GM12874 (cell line): ENCODE measurements at regions not wholly inside any gene's neighbourhood (a gene's known extent, or its start where the extent isn't known, plus 50 kb on each side); places are given as distances from the start of the nearest gene placed in this dataset.

ENCODE experiments used
- TF ChIP-seq, protein P1 (sequence below): IDR thresholded peaks from 2 replicates; pipeline ENCODE4 v1.5.1; 2011; ENCODE audit warnings: low read depth, mild to moderate bottlenecking, control low read depth, low read length, moderate library complexity; ENCODE audit not compliant: insufficient read depth

DNA sequence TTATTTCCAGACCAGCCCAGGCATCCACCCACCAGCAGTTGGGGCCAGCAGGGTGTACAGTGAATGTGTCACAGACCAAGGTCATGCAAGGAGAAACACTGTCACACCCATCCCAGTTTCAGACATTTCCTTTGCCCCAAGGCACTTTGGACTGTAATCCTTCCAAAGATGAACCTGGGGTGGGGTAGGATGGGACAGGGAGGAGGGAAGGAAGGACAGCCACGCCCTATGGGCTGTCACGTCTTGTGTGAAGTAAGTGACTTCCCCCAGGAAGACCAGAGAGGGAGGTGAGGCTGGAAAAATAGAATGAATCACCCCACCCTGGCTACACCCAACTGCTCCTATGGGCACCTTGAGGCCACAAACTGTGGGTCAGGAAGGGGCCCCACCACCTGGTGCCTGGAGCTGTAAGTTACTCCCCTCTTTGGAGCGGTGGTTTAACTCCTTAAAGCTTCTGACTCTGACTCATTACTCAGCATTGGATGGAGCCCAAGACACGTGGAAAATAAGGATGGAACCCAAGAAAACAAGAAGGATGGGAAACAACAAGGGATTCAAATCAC lies 349.9 kb upstream of the KLF3 start:
- TF ChIP-seq, protein P1, sequence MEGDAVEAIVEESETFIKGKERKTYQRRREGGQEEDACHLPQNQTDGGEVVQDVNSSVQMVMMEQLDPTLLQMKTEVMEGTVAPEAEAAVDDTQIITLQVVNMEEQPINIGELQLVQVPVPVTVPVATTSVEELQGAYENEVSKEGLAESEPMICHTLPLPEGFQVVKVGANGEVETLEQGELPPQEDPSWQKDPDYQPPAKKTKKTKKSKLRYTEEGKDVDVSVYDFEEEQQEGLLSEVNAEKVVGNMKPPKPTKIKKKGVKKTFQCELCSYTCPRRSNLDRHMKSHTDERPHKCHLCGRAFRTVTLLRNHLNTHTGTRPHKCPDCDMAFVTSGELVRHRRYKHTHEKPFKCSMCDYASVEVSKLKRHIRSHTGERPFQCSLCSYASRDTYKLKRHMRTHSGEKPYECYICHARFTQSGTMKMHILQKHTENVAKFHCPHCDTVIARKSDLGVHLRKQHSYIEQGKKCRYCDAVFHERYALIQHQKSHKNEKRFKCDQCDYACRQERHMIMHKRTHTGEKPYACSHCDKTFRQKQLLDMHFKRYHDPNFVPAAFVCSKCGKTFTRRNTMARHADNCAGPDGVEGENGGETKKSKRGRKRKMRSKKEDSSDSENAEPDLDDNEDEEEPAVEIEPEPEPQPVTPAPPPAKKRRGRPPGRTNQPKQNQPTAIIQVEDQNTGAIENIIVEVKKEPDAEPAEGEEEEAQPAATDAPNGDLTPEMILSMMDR, result no peak

DNA sequence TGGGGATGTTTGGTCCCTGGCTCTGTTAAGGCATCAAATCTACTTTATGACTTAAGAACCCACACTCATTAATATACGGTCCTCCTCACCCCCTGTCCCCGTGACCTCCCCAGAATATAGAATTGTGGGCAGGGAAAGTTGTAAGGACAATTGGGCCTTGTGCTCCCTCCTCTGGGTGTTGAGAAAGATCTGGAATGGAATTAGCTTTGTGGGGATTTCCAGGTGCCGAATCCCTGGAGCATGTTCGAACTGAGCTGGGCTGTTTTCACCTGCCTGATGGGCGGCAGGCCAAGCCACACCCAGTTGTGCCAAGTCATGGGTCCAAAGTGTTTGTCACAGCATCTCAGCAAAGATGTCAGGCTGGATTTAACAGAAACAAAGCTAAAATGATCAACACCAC lies 349.3 kb upstream of the KLF3 start:
- TF ChIP-seq, protein P1, result no peak

DNA sequence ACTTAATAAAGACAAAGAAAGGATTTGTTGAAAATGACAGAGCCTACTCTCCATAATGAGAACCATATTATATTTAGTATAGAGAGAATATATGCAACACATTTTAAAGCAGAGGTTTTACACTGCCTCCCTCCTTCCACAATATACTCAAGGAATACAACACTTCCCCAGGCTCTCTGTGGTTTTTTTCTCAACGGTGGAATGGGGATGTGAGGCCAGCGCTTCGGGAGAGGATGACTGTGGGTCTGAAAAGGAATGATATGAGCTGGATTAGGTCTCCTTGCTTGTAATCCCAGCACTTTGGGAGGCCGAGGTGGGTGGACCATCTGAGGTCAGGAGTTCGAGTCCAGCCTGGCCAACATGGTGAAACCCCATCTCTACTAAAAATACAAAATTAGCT lies 348.7 kb upstream of the KLF3 start:
- TF ChIP-seq, protein P1, result no peak

DNA sequence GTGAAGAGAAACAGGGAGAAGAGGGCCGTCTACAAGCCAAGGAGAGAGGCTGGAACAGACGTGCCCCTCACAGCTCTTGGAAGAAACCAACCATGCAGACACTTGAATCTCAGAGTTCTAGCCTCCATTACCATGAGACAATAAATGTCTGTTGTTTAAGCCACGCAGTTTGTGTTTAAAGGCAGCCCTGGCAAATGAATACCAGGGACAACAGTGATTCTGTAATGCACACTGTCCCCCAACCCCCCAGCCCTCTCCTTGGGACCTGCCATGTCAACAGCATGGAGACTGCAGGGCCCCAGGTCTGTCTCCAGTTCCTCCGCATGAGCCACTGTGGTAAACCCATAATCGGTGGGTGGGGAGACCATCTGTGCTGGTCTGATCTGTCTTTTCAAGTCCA lies 348.0 kb upstream of the KLF3 start:
- TF ChIP-seq, protein P1, result no peak

DNA sequence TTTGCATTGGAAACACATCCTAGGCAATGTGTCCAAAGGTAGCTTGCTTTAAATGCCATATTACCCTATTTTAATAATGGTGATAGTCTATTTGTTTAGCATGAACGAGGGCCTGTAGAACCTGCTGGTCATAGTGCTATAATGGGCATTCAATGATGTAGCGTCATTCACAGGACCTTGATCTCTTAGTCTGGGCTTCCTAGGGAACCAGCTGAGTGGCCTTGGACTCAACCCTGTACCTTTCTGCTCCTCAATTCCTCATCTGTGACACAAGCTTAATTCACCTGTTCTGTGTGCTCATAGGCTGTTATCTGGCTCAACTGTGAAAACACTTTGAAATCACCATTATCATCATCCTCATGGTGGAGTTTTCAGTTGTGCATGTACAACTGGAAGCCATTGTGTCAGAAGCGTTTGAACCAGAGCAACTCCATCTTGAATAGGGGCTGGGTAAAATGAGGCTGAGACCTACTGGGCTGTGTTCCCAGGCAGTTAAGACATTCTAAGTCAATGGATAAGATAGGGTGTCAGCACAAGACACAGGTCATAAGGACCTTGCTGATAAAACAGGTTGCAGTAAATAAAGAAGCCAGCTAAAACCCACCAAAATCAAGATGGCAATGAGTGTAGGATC lies 346.8 kb upstream of the KLF3 start:
- TF ChIP-seq, protein P1, result no peak

DNA sequence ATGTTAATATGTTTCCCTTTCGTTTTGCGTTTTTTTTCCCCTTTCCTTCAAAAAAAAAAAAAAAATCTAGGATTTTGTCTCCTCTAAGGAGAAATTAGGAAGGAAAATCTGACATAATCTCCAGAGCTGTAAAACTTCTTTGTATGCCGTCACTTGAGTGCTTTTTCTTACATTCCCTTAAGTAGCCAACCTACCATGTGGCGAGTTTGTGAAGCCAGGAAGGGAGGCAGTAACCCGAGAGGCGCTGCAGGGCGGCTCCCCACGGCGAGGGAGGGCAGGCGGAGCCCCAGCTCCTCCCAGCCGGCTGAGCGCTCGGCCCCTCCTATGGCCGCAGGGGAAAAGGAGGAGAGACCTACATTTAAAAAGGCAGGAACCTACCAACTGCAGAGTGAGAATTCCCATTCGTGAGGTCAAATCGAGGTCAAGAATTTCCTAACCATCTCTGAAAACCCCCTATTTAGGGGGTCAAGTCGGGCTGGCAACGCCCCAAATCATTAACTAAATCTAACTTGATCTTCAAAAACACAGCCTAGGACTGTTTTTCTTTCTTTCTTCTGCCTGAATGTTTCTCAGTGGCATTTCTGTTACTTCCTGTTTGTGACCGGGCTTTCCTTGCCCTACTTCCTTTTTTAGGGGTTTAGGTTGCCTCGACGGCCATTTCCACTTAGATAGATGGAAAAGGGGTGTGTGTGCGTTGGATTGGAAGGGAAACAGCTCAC lies 345.1 kb upstream of the KLF3 start:
- TF ChIP-seq, protein P1, result no peak

DNA sequence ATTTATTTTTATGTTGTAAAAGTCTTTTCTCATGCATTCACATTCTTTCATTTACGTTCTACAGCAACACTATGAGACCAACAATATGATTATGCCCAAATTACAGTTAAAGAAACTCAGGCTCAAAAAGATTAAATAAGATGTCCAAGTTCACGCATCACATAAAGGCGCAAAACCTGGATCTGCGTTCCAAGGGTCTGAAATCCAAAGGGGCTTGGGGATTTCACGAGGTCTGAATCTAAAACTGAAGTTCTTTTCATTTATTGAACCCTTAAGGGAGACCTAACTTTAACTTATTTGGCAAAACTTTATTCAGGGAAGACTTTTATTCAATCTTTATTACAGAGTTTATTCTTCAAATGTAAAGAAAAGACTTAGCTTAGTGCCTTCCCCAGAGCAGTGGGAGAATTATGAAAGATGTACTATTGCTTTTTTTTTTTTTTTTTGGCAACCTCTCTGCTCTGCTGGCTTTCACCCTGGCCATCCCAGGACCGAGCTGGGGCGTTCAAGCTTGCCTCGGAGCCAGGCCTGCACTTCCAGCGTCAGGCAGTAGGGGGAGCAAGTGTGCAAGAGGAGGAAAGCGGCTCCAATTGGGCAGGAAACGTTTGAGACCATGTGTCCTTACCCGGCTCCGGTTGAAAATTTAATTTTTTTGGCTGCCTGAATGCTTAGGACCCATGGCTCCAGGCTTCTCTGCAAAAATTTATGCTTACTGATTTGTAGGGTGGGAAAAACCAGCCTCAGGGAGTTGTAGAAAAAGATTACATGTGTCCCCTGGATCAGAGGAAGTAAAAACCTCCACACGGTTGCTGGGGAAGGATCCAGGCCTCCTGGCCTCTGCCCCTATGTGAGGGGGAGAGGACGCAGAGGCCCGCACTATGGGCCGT lies 344.3 kb upstream of the KLF3 start:
- TF ChIP-seq, protein P1, result peak; percentile 98
